Esophagus squamous epithelium (tissue), 4 donors: ENCODE measurements at regions not wholly inside any gene's neighbourhood (a gene's known extent, or its start where the extent isn't known, plus 50 kb on each side); places are given as distances from the start of the nearest gene placed in this dataset.

Source experiments
- POLR2A ChIP-seq, 4 donors: fragments of 450-650 bp; IDR thresholded peaks; one replicate each; pipeline ENCODE4 v1.6.1; 2017; ENCODE audit warnings: antibody characterized with exemption in 4 of 4, mild to moderate bottlenecking in 4 of 4, moderate library complexity in 3 of 4
- TF ChIP-seq, protein P1 (sequence below), 6 experiments: fragments of 450-650 bp in 4 of 6; fragments of 200-600 bp in 2 of 6; sonication (generic) in 2 of 6; IDR thresholded peaks; one replicate each; pipeline ENCODE4 v1.5.1; 2016 to 2019; ENCODE audit warnings: antibody characterized with exemption in 6 of 6, mild to moderate bottlenecking in 4 of 6, moderate library complexity in 4 of 6

DNA sequence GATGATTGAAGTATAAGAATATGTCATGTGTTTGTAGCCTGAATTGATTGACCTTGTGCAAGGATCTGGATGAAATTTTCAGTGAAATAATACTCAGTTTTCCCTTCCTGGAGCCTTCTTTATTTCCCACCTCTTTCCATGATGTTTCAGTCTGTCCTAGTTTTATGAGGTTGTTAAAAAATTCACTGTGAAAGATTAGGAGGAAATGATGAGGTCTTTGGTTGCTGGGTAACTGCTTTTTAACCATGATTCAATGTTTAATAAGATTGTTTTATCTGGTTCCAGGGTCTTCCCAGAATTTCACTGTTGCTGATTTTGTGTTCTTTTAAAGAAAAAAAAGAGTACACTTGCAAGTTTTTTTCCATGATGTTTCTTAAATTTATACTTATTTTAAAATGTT is 221.5 kb downstream of the MBL2 start:
- TF ChIP-seq, protein P1, sequence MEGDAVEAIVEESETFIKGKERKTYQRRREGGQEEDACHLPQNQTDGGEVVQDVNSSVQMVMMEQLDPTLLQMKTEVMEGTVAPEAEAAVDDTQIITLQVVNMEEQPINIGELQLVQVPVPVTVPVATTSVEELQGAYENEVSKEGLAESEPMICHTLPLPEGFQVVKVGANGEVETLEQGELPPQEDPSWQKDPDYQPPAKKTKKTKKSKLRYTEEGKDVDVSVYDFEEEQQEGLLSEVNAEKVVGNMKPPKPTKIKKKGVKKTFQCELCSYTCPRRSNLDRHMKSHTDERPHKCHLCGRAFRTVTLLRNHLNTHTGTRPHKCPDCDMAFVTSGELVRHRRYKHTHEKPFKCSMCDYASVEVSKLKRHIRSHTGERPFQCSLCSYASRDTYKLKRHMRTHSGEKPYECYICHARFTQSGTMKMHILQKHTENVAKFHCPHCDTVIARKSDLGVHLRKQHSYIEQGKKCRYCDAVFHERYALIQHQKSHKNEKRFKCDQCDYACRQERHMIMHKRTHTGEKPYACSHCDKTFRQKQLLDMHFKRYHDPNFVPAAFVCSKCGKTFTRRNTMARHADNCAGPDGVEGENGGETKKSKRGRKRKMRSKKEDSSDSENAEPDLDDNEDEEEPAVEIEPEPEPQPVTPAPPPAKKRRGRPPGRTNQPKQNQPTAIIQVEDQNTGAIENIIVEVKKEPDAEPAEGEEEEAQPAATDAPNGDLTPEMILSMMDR (IDR thresholded peaks at IDR 0.05) = no peak
- no peak for TF ChIP-seq POLR2A (IDR thresholded peaks at IDR 0.05)
